GM18868 (cell line): ENCODE measurements at regions not wholly inside any gene's neighbourhood (a gene's known extent, or its start where the extent isn't known, plus 50 kb on each side); places are given as distances from the start of the nearest gene placed in this dataset.

Experiments used
- ATAC-seq: cut with Tn5 transposase; IDR thresholded peaks from one replicate; pipeline ENCODE4 v1.9.1; 2021; ENCODE audit warnings: mild to moderate bottlenecking, moderate library complexity; ENCODE audit not compliant: unreplicated experiment

DNA sequence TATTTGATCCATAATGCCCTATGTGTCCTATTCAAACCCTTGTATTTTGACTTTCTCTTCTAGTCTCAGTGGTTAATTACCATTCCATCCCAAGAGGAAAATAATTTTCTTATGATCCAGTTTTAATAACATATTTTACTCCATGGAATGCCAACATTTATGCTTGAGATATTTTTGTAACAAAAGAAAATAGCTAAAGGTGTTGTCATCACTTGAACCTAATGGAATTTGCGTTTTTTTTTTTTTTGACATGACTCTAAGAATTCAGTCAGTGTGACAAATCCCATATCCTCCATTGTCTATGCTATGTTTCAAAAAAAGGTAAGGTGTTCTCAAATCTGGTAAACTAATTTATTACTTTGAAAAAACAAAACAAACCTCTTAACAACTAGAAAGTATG, 324.1 kb upstream of the ADAMTS5 start:
- ATAC-seq, result no peak

DNA sequence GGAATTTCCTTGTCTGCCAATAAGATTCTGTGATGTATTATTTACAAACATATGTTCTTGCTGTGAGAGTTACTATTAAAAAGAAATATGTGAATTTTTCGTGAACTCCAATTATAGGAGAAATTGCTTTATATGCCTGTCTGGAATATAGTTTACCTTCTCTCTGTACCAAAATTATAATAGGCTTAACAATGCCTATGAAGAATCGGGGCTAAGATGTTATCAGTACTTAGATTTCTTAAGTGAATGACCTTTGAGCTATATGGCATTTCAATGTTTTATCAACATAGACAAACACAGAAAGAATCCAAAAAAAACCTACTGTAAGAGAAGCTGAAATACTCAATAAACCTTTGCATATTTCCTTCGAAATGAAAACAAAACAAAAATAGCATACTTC, 323.1 kb upstream of the ADAMTS5 start:
- no peak for ATAC-seq

DNA sequence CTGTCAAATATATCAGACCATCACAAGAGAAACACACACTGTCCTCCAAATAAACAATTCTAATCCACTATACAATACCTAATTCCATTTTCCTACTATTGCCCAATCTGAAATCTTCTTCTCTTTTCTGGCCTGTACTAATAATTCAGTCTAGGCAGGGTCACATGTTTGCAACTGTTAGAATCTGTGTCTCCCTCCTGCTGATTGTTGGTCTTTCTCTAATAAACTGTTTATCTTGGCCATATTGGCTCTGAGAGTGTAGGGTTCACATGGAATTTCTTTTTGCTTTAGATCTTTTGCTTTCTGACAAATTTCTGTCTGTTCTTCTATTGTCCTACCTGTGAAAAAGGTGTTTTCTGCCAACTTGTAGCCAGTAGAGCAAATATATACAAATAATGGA, 319.9 kb upstream of the ADAMTS5 start:
- ATAC-seq, result no peak

DNA sequence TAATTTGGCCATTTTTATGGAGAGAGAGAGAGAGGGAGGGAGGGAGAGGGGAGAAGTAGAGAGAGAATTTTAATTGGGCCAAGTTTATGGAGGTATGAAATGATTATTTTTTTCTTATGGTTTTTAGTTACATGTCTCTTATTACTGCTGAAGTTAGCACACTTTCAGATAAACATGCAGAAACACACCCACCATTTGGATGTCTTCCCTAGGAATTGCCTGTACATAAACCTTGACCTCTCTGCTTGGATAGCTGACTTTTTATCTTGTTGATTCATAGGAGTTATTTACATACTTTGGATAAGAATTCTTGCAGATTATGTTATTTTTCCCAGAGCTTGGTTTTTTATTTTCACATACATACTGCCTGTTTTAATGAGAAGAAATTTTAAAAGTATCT, 310.2 kb upstream of the ADAMTS5 start:
- ATAC-seq, result no peak

DNA sequence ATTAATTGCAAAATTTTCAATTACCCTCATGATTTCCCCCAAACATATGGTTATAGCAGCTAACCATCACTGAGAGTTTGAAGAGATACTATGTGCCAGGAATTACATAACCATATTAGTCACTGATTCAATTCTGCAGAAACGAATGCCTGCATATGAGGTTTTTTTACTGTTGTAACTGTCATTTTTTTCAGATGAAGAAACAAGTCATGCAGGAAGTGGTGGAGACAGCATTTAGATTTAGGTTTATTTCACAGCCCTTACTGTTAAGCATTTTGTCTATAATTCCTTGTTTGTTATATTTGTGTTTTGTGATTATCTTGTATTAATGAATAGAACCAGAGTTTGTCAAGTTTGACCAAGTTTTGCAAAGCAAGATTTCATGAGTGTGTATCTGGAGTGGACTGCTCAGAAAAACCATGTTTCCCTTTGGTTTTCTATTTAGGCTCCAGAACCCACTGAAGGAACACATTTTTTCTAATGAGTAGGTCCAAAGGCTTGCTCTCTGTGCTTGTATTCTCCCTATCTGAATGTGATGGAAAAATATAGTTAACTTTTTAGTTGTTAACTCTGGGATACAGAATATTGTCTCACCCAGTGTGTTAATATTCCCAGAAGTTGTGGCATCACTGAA, 308.5 kb upstream of the ADAMTS5 start:
- no peak for ATAC-seq

DNA sequence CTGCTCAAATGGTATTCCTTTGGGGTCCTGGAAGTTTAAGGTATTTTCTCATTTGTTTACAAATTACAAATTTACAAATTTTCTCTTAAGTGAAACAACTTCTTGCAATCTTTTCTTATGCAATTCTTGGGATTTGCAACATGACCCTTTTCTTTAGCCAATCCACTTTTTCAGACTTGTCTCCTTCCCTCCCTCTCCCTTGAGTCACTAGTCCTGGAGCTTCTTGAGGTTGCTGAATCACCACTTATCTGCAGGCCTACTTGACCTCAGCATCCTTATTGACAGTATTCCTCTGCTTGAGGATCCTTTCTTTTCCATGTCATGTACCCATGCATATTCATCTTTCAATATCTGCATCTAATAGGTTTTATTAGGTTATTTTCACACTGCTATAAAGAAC, 302.8 kb upstream of the ADAMTS5 start:
- ATAC-seq, result no peak

DNA sequence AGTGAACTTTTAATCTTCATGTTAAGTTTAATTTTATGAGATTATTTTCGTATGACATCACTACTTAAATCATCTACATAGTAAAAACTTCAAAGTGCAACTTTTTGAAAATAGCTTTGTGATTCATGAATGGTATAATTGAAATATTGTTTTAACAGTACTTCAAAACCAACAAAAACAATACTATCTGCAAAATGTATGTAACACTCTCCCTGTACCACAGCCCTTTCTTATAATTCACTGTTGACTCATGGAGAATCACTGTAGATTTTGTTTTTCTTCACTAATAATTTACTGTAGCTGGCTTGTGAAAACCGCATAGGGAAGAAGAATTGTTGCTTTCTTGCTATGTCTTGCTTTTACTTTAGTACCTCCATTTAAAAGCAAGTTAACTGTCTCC, 301.4 kb upstream of the ADAMTS5 start:
- no peak for ATAC-seq

DNA sequence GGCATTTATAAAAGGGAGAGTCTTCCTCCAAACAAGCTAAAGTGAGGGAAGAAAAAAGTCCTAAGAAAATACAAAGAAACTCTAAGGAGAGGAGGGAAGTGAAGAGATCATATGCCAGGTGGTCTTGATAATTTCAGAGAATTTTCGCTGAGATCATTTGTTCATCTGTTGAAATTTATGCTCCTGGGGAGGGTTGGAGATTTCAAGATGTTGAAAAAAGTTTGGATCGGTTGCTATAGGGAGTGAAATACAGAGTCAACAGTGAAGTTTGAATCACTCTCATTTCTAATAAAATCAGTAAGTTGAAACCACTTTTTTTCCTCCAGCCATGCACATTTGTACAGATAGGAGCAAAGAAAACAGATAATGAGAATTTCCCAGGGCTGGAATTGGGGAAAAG, 299.1 kb upstream of the ADAMTS5 start:
- no peak for ATAC-seq

DNA sequence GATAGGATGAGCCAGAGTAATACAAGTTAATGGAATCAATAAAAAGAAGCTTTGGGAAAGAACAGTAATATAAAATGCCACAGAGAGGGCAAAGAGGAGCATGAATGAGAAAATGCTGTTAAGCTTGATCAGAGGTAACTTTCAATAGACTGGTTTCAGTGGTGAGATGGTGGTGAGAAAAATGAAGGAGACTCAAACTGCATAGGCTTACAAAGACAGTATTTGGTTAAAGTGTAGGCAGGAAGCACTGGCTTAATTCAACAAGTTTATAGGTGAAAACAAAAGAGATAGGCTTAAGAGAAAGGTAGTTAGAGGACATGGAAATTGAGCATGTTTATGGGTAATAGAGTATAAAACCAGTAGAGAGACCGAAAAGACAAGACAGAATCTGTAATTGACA, 298.6 kb upstream of the ADAMTS5 start:
- ATAC-seq, result no peak

DNA sequence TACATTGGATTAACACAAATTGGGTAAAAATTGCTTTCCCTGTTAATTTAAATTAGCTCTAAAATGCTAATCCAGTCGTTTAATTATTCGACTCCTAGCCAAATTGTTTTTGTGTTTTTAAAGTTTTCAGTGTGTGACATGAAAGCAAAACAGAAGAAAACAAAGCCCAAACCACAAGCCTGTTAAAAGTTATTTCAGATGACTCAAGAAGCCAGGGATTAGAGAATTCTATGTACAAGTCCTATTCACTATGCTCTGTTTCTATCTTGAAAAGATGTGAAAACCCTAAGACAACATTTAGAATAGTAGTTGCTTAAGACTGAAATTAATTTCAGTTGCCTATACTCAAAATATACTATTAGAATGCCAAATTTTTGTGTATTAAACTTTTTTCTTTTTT, 294.8 kb upstream of the ADAMTS5 start:
- ATAC-seq, result no peak

DNA sequence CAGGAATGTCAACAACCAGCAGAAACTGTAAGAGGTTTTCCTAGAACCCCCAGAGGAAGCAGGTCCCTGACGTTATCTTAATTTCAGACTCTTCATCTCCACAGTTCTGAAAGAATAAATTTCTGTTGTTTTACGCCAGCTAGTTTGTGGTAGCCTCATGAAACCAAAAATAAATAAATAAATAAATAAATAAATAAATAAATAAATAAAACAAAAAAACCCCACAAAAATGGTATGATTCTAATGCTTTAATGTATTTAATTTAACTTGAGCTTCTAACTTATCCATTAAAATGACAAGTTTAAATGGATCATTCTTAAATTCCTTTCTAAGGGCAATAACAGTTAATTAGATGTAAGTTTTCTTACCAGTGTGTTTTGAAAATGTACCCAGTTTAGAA, 293.8 kb upstream of the ADAMTS5 start:
- ATAC-seq, result no peak

DNA sequence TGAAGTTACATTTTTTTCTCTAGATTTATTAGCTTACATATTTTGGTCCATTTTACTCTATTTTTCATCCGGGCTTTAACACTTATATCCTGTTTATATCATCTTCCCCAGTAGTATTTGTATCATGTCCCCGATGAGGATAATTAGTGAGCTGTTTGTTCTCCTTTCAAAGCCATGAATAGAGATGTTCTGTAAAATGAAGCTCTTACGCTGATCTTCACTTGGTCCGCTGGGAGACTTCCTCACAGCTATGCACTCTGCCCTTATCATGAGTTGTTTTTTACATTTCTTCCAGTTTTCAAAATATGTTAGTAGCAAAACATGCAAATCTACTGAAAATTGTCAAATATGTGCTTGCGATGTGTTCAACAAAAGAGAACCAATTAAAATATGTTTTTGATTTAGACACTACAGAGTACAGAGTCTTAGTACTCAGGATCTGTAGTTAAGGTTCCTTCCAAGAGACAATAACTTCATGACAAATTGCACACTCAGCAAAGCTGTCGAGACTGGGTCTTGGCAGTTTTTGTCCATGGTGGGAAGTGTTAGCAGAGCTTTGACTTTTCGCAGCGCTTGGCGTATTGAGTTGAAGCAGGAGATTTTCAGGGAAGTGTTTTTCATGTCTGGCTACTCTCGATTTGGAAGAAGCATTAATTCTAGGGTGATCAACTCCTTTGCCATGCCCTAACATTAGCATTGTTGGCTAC, 292.0 kb upstream of the ADAMTS5 start:
- ATAC-seq, result no peak

DNA sequence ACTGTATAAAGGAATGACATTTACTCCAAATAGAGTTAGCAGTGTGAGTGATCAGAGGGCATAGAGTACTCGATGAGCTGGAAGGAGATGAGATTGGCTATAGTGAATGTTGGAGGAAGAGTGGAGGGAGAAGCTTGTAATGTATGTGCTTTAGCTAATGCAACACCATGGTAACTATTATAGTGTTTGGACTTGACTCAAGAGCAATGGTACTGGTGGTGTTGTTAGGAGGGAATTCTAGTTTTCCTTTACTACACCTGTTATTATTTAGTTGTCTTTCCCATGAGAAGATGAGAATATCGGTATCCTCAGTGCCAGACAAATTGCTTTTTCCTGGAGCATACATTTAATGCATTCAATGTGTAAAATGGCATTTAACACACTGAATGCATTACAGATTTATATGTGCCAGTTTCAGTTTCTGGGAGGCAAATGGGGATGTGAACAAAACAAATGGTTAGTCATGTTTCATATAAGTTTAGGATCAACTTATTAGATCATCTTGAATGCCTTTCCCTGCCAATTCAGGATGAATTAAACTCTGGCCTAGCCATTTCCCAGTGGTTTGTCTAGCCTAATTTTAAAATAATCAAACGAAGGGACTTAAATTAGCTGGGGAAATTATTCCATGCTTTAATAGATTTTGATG, 291.1 kb upstream of the ADAMTS5 start:
- ATAC-seq, result no peak

DNA sequence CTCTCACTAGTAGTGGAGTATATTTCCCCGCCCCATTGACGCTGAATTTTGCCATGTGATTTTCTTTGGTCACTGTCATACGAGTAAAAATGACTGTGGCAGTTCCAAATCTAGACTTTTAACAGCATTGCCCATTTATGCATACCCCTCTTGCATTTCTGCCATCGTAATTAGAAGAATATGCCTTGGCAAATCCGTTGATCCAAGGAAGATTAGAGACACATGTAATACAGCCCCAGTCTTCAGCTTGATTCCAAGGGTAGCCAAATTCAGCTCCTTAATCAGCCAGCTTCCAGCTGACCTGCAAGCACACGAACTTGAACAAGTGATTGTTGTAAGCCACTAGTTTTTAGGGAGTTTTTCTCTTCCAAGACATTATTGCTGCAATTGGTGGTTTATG, 290.3 kb upstream of the ADAMTS5 start:
- ATAC-seq, result no peak

DNA sequence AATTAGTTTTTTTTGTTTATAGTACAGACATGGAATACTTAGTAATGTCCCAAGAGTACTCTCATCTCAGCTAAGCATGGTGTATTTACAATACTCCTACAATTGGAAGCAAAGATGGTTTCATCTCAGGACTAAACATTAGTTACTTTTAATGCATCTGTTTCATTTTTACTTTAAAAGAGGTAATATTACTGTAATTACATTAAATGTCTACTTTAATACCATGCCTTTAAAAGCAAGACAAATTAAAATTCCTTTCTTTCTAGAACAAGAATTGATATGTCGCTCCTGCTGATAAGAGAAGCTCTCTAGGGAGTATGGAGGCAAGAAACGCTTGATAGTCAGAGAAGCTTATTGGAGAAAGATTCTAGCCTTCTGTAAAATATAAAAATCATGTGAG, 284.9 kb upstream of the ADAMTS5 start:
- ATAC-seq, result no peak

DNA sequence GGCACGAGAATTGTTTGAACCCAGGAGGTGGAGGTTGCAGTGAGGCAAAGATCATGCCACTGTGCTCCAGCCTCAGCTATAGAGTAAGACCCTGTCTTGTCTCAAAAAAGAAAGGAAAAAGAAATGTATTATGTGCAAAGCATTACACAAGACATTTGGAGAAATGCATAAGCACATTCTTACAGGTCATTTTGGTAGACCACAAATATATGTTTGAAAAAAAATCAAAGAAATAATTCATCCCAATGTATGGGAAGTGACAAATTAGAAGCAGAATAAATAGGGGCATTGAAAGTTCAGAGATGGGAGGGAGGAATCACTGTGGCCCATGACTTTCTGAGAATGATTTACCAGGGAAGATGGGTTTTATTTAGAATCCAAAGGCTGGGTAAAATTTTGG, 283.5 kb upstream of the ADAMTS5 start:
- ATAC-seq, result no peak

DNA sequence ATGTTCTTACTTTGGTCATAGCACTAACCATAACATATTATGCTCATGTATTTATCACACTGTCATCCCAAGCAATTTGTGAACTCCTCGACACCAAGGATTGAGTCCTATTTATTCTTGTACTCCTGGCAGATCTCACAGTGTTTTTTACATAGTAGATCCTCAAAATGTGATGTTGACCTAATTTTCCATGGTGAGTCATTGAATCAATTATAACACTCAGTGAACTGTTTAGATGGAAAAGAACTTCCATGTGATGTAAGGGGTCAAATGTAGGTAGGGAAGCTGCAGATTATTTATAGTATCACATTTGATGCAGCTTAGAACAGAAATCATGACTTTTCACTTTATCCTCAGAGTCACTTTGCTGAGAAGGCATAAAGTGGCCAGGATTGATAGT, 281.9 kb upstream of the ADAMTS5 start:
- ATAC-seq, result no peak

DNA sequence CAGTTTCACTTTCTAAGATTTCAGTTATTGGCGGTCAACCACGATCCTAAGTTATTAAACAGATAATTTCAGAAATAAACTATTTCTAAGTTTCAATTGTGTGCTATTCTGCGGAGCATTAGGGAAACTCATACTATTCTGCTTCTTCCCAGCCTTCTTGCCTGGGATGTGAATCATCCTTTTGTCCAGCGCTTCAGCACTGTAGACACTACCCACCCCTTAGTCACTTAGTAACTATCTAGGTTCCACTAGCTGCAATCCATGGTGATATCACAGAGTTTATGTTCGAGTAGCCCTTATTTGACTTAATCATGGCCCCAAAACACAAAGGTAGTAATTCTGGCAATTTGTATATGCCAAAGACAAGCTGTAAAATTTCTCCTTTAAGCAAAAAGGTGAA, 279.9 kb upstream of the ADAMTS5 start:
- no peak for ATAC-seq

DNA sequence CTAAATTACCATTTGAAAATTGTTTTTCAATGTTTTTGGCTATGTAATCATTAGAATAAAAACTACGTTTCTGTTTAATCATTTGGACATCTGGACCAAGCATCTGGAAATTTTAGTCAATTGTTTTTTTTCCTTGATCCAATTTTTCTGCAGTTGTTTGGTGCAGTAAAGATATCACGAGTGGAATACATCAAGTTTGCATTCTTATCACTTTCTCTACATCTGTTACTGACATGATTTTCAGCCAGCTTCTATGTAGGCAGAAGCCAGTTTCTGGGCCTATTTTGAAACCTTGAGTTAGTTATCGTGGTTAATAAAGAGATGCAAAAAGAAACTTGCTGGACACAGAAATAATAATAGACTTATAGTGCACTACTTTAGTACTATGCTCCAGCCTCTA, 277.9 kb upstream of the ADAMTS5 start:
- no peak for ATAC-seq

DNA sequence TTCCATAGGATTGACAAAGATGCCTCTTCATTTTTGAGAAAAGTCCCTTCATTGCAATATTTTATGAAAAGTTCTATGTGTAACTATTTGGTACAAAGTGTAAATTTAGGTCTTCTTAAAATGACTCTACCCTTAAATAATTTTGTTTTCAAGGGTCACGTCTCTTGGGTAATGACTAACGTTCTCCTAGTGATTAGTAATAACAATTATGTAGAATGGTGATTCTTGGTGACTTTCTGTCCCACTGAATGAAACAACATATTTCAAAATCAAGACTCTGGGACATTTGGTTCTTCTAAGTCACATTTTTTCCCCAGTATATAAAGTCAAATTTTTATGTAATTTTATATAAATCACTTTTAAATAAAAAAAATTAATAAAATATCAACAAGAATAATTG, 277.5 kb upstream of the ADAMTS5 start:
- no peak for ATAC-seq

DNA sequence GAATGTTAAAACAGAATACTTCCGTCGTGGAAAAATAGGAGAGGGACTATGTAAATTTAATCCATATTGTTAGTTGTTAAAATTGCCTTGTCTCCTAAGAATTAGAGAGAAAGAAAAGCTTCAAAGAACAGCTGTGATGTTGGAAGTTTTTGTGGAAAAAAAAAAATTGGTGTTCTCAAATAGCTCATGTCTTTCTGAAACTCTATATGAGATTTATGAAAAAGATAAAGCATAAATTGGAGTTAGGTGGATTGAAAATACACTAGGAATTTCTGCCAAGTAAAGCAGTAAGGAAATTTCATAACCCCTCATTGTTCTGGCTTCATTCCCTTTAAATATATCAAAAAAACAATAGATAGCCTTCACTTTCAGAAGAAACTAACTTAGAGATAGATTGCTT, 274.0 kb upstream of the ADAMTS5 start:
- ATAC-seq, result no peak

DNA sequence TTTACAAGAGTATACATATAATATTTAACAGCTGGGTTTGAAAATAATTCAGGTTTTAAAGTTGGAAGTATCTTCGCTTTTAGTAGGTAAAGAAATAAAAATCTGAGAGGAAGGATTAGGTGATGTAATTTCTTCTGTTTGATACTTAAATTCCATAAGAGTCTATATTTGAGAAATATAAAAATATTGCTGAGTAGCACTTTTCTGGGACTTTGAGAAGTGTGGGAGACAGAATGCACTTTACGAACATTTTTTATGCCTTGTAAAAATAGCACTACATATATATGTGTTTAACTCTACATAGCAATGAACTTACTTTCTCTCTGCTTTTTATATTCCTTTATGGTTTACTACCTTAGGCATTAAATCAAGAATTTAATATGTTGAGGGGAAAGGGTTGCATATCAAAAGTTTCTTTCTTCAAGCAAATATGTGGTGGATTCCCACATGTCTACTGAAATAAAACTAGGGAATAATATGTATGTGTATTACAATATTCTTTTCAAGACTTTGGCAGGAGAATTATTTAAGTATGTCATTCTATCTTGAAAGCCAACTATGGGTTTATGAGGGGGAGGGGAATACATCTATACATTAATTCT, 266.7 kb upstream of the ADAMTS5 start:
- ATAC-seq, result no peak
